Heart left ventricle (tissue), 13 donors: ENCODE measurements at regions not wholly inside any gene's neighbourhood (a gene's known extent, or its start where the extent isn't known, plus 50 kb on each side); places are given as distances from the start of the nearest gene placed in this dataset.

Experiments used
- CTCF ChIP-seq, 12 donors: fragments of 200-600 bp; sonication (generic) in 4 of 12; IDR thresholded peaks; one replicate each; pipeline versions ENCODE4 v1.5.0 to v1.8.0; 2018 to 2022; ENCODE audit warnings: antibody characterized with exemption in 12 of 12, mild to moderate bottlenecking in 5 of 12
- POLR2A ChIP-seq, 2 donors: fragments of 450-650 bp; IDR thresholded peaks; one replicate each; pipeline ENCODE4 v1.6.1; 2017; ENCODE audit warnings: antibody characterized with exemption in 2 of 2, mild to moderate bottlenecking in 2 of 2, moderate library complexity in 2 of 2
- donor health status: ischemic (EF 13 %, LVEDD 7.1; RV severe dilation, severe dysfunction).
- donor health status: DM: no; HTN: yes; CAD: no.
- donor health status: DM: no; HTN: no; CAD: no.
- donor health status: ischemic (EF 25% LVEDD 6.9; RV normal size, moderate dysfunction).
- donor health status: ischemic (EF 25% LVEDD 5.7; RV mildly dilated, moderate dysfunction).
- donor health status: ischemic (EF 35%, LVEDD 5.7; RV mildly dilated, moderate dysfunction).
- donor health status: nonischemic (EF 11% LVEDD 7.7; RV severe dilation, severe dysfunction).
- donor health status: DM: yes; HTN: yes; CAD: no.
- donor health status: PGD.
- donor health status: ischemic (EF 29% LVEDD 5.4; RV normal size, mild dysfunction).
- donor health status: nonischemic (EF 23%, LVEDD 6.1; RV moderate dilation, normal function).

- TF ChIP-seq CTCF (IDR thresholded peaks at IDR 0.05) (no peak), POLR2A (IDR thresholded peaks at IDR 0.05) (no peak)
Observed at GRCh38 chr14:37652042-37652441, 56.6 kb downstream of the TTC6 start.
